CD14-positive monocyte (primary cell): ENCODE measurements at regions not wholly inside any gene's neighbourhood (a gene's known extent, or its start where the extent isn't known, plus 50 kb on each side); places are given as distances from the start of the nearest gene placed in this dataset.

Source experiments
- DNase-seq, 3 donors: peaks; one replicate each; pipeline ENCODE4 v3.0.0-alpha.2; 2011 to 2022
- H2AFZ ChIP-seq: 2 replicates; pipeline ENCODE4 v1.6.0; 2012; ENCODE audit warnings: mild to moderate bottlenecking, low read depth, low read length, inconsistent platforms; ENCODE audit not compliant: insufficient read depth, poor library complexity, severe bottlenecking
- H3K27ac ChIP-seq, 2 donors: 1 replicate in 1 of 2; 2 replicates in 1 of 2; pipeline ENCODE4 v1.5.1; 2012 to 2013; ENCODE audit warnings: low read length in 2 of 2, control low read depth in 1 of 2, inconsistent platforms in 1 of 2, low read depth in 1 of 2, mild to moderate bottlenecking in 1 of 2
- H3K27me3 ChIP-seq, 2 donors: one replicate each; pipeline versions ENCODE4 v1.6.0 to v1.6.1; 2011 to 2013; ENCODE audit warnings: low read length in 2 of 2; ENCODE audit not compliant: control insufficient read depth in 2 of 2, insufficient read depth in 2 of 2
- H3K36me3 ChIP-seq, 2 donors: replicated peaks in 1 of 2; 1 replicate in 1 of 2; 2 replicates in 1 of 2; pipeline versions ENCODE4 v1.5.1 to v1.6.1; 2012 to 2013; ENCODE audit warnings: low read length in 2 of 2, control low read depth in 1 of 2, inconsistent platforms in 1 of 2, mild to moderate bottlenecking in 1 of 2; ENCODE audit not compliant: insufficient read depth in 2 of 2, control insufficient read depth in 1 of 2
- H3K4me1 ChIP-seq, 2 donors: 1 replicate in 1 of 2; 2 replicates in 1 of 2; pipeline versions ENCODE4 v1.5.1 to v1.6.1; 2012 to 2013; ENCODE audit warnings: low read length in 2 of 2, control low read depth in 1 of 2, inconsistent platforms in 1 of 2, mild to moderate bottlenecking in 1 of 2, moderate library complexity in 1 of 2; ENCODE audit not compliant: insufficient read depth in 2 of 2, control insufficient read depth in 1 of 2
- H3K4me2 ChIP-seq: replicated peaks from 2 replicates; pipeline ENCODE3; 2012; ENCODE audit warnings: low read length, moderate library complexity, mild to moderate bottlenecking; ENCODE audit not compliant: poor library complexity, severe bottlenecking; ENCODE audit errors: extremely low read depth
- H3K4me3 ChIP-seq, 3 experiments: fragments of 200-600 bp in 1 of 3; sonication (generic) in 1 of 3; replicated peaks in 1 of 3; 1 replicate in 2 of 3; 2 replicates in 1 of 3; pipeline ENCODE4 v1.5.1; 2011 to 2013; ENCODE audit warnings: low read length in 3 of 3, mild to moderate bottlenecking in 3 of 3, control low read depth in 2 of 3, low read depth in 2 of 3, inconsistent platforms in 1 of 3, moderate library complexity in 1 of 3
- H3K79me2 ChIP-seq: 2 replicates; pipeline ENCODE4 v1.6.0; 2012; ENCODE audit warnings: mild to moderate bottlenecking, control low read depth, inconsistent platforms, low read length, moderate library complexity; ENCODE audit not compliant: insufficient read depth
- H3K9ac ChIP-seq: 2 replicates; pipeline ENCODE4 v1.6.0; 2017; ENCODE audit warnings: low read length, mild to moderate bottlenecking; ENCODE audit not compliant: insufficient read depth, poor library complexity, severe bottlenecking
- H3K9me3 ChIP-seq, 2 donors: replicated peaks in 1 of 2; 1 replicate in 1 of 2; 2 replicates in 1 of 2; pipeline versions ENCODE4 v1.5.1 to v1.6.1; 2012 to 2013; ENCODE audit warnings: low read length in 2 of 2, control low read depth in 1 of 2; ENCODE audit not compliant: control insufficient read depth in 1 of 2, insufficient read depth in 1 of 2
- H4K20me1 ChIP-seq: 2 replicates; pipeline ENCODE4 v1.6.0; 2012; ENCODE audit warnings: mild to moderate bottlenecking, low read length, control low read depth, moderate library complexity; ENCODE audit not compliant: insufficient read depth
- H3K27ac Mint-ChIP-seq, 7 donors: one replicate each; pipeline ENCODE4 v1.8.0; 2020; ENCODE audit warnings: mild to moderate bottlenecking in 7 of 7, mixed read lengths in 7 of 7, moderate library complexity in 6 of 7, inconsistent platforms in 2 of 7
- H3K27me3 Mint-ChIP-seq, 3 donors: one replicate each; pipeline ENCODE4 v1.8.0; 2021 to 2022; ENCODE audit warnings: low read depth in 3 of 3, mild to moderate bottlenecking in 3 of 3, mixed read lengths in 3 of 3, moderate library complexity in 3 of 3, inconsistent platforms in 1 of 3
- H3K36me3 Mint-ChIP-seq, 2 donors: one replicate each; pipeline ENCODE4 v1.8.0; 2020; ENCODE audit warnings: mixed read lengths in 2 of 2, inconsistent platforms in 1 of 2, mild to moderate bottlenecking in 1 of 2
- H3K4me1 Mint-ChIP-seq: one replicate; pipeline ENCODE4 v1.8.0; 2020; ENCODE audit warnings: mild to moderate bottlenecking, mixed read lengths
- H3K4me3 Mint-ChIP-seq, 2 donors: one replicate each; pipeline ENCODE4 v1.8.0; 2020; ENCODE audit warnings: mild to moderate bottlenecking in 2 of 2, mixed read lengths in 2 of 2, moderate library complexity in 1 of 2
- H3K9me3 Mint-ChIP-seq, 7 donors: one replicate each; pipeline ENCODE4 v1.8.0; 2020 to 2022; ENCODE audit warnings: mixed read lengths in 7 of 7, mild to moderate bottlenecking in 6 of 7, moderate library complexity in 6 of 7, inconsistent platforms in 2 of 7
- CTCF ChIP-seq: fragments of 200-600 bp; IDR thresholded peaks from one replicate; pipeline ENCODE4 v1.8.0; 2022; ENCODE audit warnings: antibody characterized with exemption, mild to moderate bottlenecking
- WGBS: methylation state at CpG from one replicate; pipeline ENCODE4 v1.1.5; 2013; ENCODE audit warnings: missing lambda C conversion rate; ENCODE audit not compliant: insufficient coverage; 5-methylcytosine and 5-hydroxymethylcytosine counted together
- intact Hi-C, 2 donors: fragments of 100-400 bp; cut with micrococcal nuclease; formaldehyde crosslinking; loops; one replicate each; pipeline versions ENCODE4 v1.15.0 to v1.15.1; 2023

GRCh38 chr18:2028986-2029385, 542.3 kb downstream of the METTL4 start:
- H3K36me3 Mint-ChIP-seq = no peaks in the 10 kb centered on the region
- TF ChIP-seq CTCF = no peak
- Histone ChIP-seq H3K4me3 (no peak overlapping the region), H2AFZ (no peak overlapping the region), H3K4me2 (no peak overlapping the region), H3K4me1 (no peaks in the 10 kb centered on the region), H4K20me1 (no peaks in the 10 kb centered on the region), H3K36me3 (no peaks in the 10 kb centered on the region), H3K27ac (no peak overlapping the region), H3K9me3 (no peaks in the 10 kb centered on the region), H3K27me3 (no peaks in the 10 kb centered on the region), H3K9ac (no peak overlapping the region), H3K79me2 (no peaks in the 10 kb centered on the region)
- no peaks in the 10 kb centered on the region for H3K27me3 Mint-ChIP-seq
- no peak for DNase-seq
- intact Hi-C loops = no loop called here
- peaks cover 0 to 8% (median 2%) of the 10 kb centered on the region in 7 donors for H3K9me3 Mint-ChIP-seq
- no peaks in the 10 kb centered on the region for H3K4me1 Mint-ChIP-seq
- no peak overlapping the region for H3K27ac Mint-ChIP-seq
- WGBS = no CpG with 5 or more reads among the region's 3 CpGs
- H3K4me3 Mint-ChIP-seq = no peak overlapping the region

- Histone ChIP-seq H3K27me3 (no peaks in the 10 kb centered on the region), H3K9me3 (no peaks in the 10 kb centered on the region), H3K36me3 (no peaks in the 10 kb centered on the region), H3K4me3 (no peak overlapping the region), H3K27ac (no peak overlapping the region), H3K4me2 (no peak overlapping the region), H3K9ac (no peak overlapping the region), H4K20me1 (no peaks in the 10 kb centered on the region), H3K4me1 (no peaks in the 10 kb centered on the region), H3K79me2 (no peaks in the 10 kb centered on the region), H2AFZ (no peak overlapping the region)
- no peak for TF ChIP-seq CTCF
- Mint-ChIP-seq H3K27ac (no peak overlapping the region), H3K4me3 (no peak overlapping the region), H3K9me3 (peaks cover 0 to 8% (median 2%) of the 10 kb centered on the region in 7 donors), H3K36me3 (no peaks in the 10 kb centered on the region), H3K27me3 (peaks cover 0 to 2% (median 0%) of the 10 kb centered on the region in 3 donors), H3K4me1 (no peaks in the 10 kb centered on the region)
- intact Hi-C loops = no loop called here
- no peak for DNase-seq
These were observed 540.7 kb downstream of the METTL4 start for GRCh38 chr18:2030647-2031046.
